Esophagus squamous epithelium (tissue), 5 donors: ENCODE measurements at regions not wholly inside any gene's neighbourhood (a gene's known extent, or its start where the extent isn't known, plus 50 kb on each side); places are given as distances from the start of the nearest gene placed in this dataset.

Source experiments
- DNase-seq: peaks from one replicate; lab custom pipeline; 2025; lab: John Stamatoyannopoulos, UW
- H3K27ac ChIP-seq, 4 donors: fragments of 200-600 bp; sonication (generic); one replicate each; pipeline ENCODE4 v1.5.1; 2016 to 2019; ENCODE audit warnings: mild to moderate bottlenecking in 1 of 4
- H3K27me3 ChIP-seq, 4 donors: fragments of 200-600 bp; sonication (generic); 1 replicate in 3 of 4; 2 replicates in 1 of 4; pipeline versions ENCODE4 v1.5.1 to v1.6.0; 2017 to 2021; ENCODE audit warnings: antibody characterized with exemption in 1 of 4
- H3K36me3 ChIP-seq, 3 donors: fragments of 200-600 bp; sonication (generic); one replicate each; pipeline ENCODE4 v1.5.1; 2016 to 2019
- H3K4me1 ChIP-seq, 3 donors: fragments of 200-600 bp; sonication (generic); one replicate each; pipeline ENCODE4 v1.5.1; 2017 to 2019
- H3K4me3 ChIP-seq, 4 donors: fragments of 200-600 bp; sonication (generic); 1 replicate in 3 of 4; 2 replicates in 1 of 4; pipeline ENCODE4 v1.5.1; 2016 to 2019; ENCODE audit warnings: mild to moderate bottlenecking in 2 of 4, moderate library complexity in 1 of 4
- H3K9me3 ChIP-seq, 3 donors: fragments of 200-600 bp; sonication (generic); one replicate each; pipeline ENCODE4 v1.5.1; 2016 to 2019
- CTCF ChIP-seq, 6 experiments: fragments of 450-650 bp in 4 of 6; fragments of 200-600 bp in 2 of 6; sonication (generic) in 2 of 6; IDR thresholded peaks; one replicate each; pipeline ENCODE4 v1.5.1; 2016 to 2019; ENCODE audit warnings: antibody characterized with exemption in 6 of 6, mild to moderate bottlenecking in 4 of 6, moderate library complexity in 4 of 6
- POLR2A ChIP-seq, 4 donors: fragments of 450-650 bp; IDR thresholded peaks; one replicate each; pipeline ENCODE4 v1.6.1; 2017; ENCODE audit warnings: antibody characterized with exemption in 4 of 4, mild to moderate bottlenecking in 4 of 4, moderate library complexity in 3 of 4
- WGBS, 2 donors: methylation state at CpG; one replicate each; pipeline ENCODE4 v1.1.5; 2018; 5-methylcytosine and 5-hydroxymethylcytosine counted together
- intact Hi-C: fragments of 100-400 bp; cut with DNase I; formaldehyde crosslinking; loops from one replicate; pipeline ENCODE4 v1.15.0; 2022
- donor health status: DM: yes; HTN: yes; CAD: no.

- TF ChIP-seq POLR2A (IDR thresholded peaks at IDR 0.05) = no peak
- TF ChIP-seq CTCF (IDR thresholded peaks at IDR 0.05) = no peak
- Histone ChIP-seq H3K4me1 (no peaks in the 10 kb centered on the region), H3K27me3 (no peaks in the 10 kb centered on the region), H3K9me3 (no peaks in the 10 kb centered on the region), H3K36me3 (no peaks in the 10 kb centered on the region), H3K4me3 (no peak overlapping the region), H3K27ac (no peak overlapping the region)
- 71 to 76% methylated on average over 7 of the region's 7 CpGs for WGBS, 2 donors
- intact Hi-C loops = no loop called here
- no peak for DNase-seq
These were observed 1758.4 kb upstream of the AGA start for GRCh38 chr4:179200681-179201080.

GRCh38 chr4:179225594-179225993 lies 1783.4 kb upstream of the AGA start:
- Histone ChIP-seq H3K36me3 (no peaks in the 10 kb centered on the region), H3K4me1 (no peaks in the 10 kb centered on the region), H3K9me3 (no peaks in the 10 kb centered on the region), H3K27ac (no peak overlapping the region), H3K4me3 (no peak overlapping the region), H3K27me3 (no peaks in the 10 kb centered on the region)
- 53 to 57% methylated on average over 5 of the region's 5 CpGs for WGBS, 2 donors
- DNase-seq = no peak
- intact Hi-C loops = loop anchor here (10.0 kb wide), 1 partner anchor 421 kb away; no protein-coding TSS in a partner anchor
- no peak for TF ChIP-seq POLR2A (IDR thresholded peaks at IDR 0.05)
- no peak for TF ChIP-seq CTCF (IDR thresholded peaks at IDR 0.05)

DNA sequence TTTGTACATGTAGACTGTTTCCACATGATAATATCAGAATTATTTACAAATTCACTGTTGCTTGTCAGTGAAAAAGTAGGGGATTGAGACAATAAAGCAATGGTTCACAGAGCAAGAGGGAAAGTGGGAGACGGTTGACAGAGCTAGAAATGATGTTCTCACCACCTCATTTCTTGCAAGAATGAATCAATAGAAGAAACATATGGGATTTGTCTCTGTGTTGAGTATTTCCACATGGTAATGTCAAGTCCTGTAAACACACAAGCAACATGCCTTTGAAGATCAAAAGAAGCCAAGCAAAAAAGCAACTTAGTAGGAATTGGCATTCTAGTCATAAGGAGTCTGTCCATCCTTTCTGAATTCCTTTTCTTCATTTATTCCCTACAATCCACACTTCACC lies 1806.6 kb upstream of the AGA start:
- TF ChIP-seq CTCF (IDR thresholded peaks at IDR 0.05) = no peak
- no peak for TF ChIP-seq POLR2A (IDR thresholded peaks at IDR 0.05)
- WGBS, 2 donors = 18% methylated on average over 1 of the region's 1 CpG
- Histone ChIP-seq H3K4me1 (no peaks in the 10 kb centered on the region), H3K27me3 (no peaks in the 10 kb centered on the region), H3K9me3 (no peaks in the 10 kb centered on the region), H3K4me3 (no peak overlapping the region), H3K36me3 (no peaks in the 10 kb centered on the region), H3K27ac (no peak overlapping the region)
- intact Hi-C loops = no loop called here
- DNase-seq = no peak

DNA sequence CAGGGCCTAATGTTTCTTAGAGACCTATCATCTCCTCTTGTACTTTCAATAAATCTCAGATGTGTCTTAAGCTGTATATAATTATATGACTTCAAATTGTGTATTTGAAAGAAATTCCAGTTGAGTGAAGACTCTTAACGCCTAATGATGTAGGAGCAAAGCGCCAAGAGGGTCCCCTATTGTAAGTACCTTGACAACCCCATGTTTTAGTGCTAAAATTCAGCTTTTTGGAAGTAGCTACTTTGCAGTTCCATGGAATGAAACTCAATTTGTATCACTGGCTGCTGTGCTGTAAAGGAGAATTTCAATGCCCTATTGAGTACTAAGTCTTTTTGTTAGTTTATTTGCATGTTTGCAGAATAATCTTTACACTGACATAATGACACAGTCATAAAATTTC lies 1826.6 kb upstream of the AGA start:
- no peaks in the 10 kb centered on the region for H3K27me3 ChIP-seq
- H3K36me3 ChIP-seq = no peaks in the 10 kb centered on the region
- no peaks in the 10 kb centered on the region for H3K4me1 ChIP-seq
- intact Hi-C loops = no loop called here
- no peak for DNase-seq
- H3K27ac ChIP-seq = no peak overlapping the region
- H3K9me3 ChIP-seq = no peaks in the 10 kb centered on the region
- TF ChIP-seq CTCF (IDR thresholded peaks at IDR 0.05) (no peak), POLR2A (IDR thresholded peaks at IDR 0.05) (no peak)
- H3K4me3 ChIP-seq = no peak overlapping the region
- WGBS, 2 donors = 85 to 86% methylated on average over 2 of the region's 2 CpGs

- Histone ChIP-seq H3K4me3 (no peak overlapping the region), H3K36me3 (no peaks in the 10 kb centered on the region), H3K27me3 (no peaks in the 10 kb centered on the region), H3K9me3 (no peaks in the 10 kb centered on the region), H3K27ac (no peak overlapping the region), H3K4me1 (no peaks in the 10 kb centered on the region)
- intact Hi-C loops = no loop called here
- no peak for DNase-seq
- TF ChIP-seq POLR2A (IDR thresholded peaks at IDR 0.05) (no peak), CTCF (IDR thresholded peaks at IDR 0.05) (no peak)
These were observed 1830.0 kb upstream of the AGA start for GRCh38 chr4:179272282-179272681.
